ENCODE measurements at regions not wholly inside any gene's neighbourhood (a gene's known extent, or its start where the extent isn't known, plus 50 kb on each side); places are given as distances from the start of the nearest gene placed in this dataset.

DNA sequence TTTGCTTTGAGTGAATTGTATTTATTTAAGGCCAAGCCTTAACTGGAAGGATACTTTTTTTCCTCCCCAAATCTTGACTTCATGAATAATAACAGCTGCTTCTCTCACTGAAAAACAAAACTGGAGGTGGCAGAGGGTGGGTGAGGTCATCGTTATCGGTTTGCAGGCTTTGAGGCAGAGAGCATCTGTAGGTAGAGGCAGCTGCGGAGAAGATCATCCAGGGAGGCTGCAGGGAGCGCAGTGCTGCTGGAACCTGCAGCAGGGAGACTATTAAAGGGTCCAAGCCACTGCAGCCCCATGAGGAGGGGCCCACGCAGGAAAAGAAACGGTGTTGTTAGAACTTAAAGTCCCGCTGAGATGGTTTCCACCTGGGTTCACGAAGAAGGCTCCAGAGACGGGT is 112.1 kb upstream of the SDK1 start:
- ATAC-seq (no peak), DNase-seq (ENCODE audit: low spot score) (no peak)
- Mint-ChIP-seq H3K27ac (no peak overlapping the region), H3K4me3 (no peak overlapping the region), H3K4me1 (peaks cover 24% of the 10 kb centered on the region), H3K36me3 (peaks cover 12% of the 10 kb centered on the region), H3K27me3 (ENCODE audit: low read depth) (0 out of 2 replicates have a peak, but pooled peaks cover 3% of the 10 kb centered on the region), H3K9me3 (peaks cover 13% of the 10 kb centered on the region)
- ChIA-PET CTCF (interaction anchor here (1.5 kb wide), 1 partner anchor 267 kb away, joined by 3 read pairs; no protein-coding TSS in a partner anchor), POLR2A (no interaction called here)
- TF ChIP-seq ZNF423 (CRISPR knock-in tag; IDR thresholded peaks at IDR 0.05) = no peak
- TF ChIP-seq, protein P1, sequence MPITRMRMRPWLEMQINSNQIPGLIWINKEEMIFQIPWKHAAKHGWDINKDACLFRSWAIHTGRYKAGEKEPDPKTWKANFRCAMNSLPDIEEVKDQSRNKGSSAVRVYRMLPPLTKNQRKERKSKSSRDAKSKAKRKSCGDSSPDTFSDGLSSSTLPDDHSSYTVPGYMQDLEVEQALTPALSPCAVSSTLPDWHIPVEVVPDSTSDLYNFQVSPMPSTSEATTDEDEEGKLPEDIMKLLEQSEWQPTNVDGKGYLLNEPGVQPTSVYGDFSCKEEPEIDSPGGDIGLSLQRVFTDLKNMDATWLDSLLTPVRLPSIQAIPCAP (CRISPR knock-in tag; IDR thresholded peaks at IDR 0.05) = no peak
- TF ChIP-seq CREB1 (CRISPR knock-in tag; IDR thresholded peaks at IDR 0.05) = no peak
- no peak for TF ChIP-seq RORB (CRISPR knock-in tag; IDR thresholded peaks at IDR 0.05)
- no peak for TF ChIP-seq ZNF396 (CRISPR knock-in tag; IDR thresholded peaks at IDR 0.05; ENCODE audit: borderline replicate concordance)

DNA sequence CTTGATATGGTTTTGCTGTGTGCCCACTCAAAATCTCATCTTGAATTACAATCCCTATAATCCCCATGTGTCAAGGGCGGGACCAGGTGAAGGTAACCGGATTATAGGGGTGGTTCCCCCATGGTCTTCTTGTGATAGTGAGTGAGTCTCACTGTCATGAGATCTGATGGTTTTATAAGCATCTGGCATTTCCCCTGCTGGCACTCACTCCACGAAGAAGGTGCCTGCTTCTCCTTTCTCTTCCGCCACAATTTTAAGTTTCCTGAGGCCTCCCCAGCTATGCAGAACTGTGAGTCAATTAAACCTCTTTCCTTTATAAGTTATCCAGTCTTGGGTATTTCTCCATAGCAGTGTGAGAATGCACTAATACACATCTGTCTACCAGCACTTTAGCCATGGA is 109.5 kb upstream of the SDK1 start:
- no peak for DNase-seq (ENCODE audit: low spot score)
- peaks cover 50% of the 10 kb centered on the region for H3K4me1 Mint-ChIP-seq
- POLR2A ChIA-PET = no interaction called here
- H3K27me3 Mint-ChIP-seq (ENCODE audit: low read depth) = 0 out of 2 replicates have a peak, but pooled peaks cover 3% of the 10 kb centered on the region
- H3K27ac Mint-ChIP-seq = peak overlapping the region; percentile 53; the same call in 1 of the 2 replicates
- CTCF ChIA-PET = no interaction called here
- H3K4me3 Mint-ChIP-seq = no peak overlapping the region
- peaks cover 21% of the 10 kb centered on the region for H3K9me3 Mint-ChIP-seq
- TF ChIP-seq, protein P2, sequence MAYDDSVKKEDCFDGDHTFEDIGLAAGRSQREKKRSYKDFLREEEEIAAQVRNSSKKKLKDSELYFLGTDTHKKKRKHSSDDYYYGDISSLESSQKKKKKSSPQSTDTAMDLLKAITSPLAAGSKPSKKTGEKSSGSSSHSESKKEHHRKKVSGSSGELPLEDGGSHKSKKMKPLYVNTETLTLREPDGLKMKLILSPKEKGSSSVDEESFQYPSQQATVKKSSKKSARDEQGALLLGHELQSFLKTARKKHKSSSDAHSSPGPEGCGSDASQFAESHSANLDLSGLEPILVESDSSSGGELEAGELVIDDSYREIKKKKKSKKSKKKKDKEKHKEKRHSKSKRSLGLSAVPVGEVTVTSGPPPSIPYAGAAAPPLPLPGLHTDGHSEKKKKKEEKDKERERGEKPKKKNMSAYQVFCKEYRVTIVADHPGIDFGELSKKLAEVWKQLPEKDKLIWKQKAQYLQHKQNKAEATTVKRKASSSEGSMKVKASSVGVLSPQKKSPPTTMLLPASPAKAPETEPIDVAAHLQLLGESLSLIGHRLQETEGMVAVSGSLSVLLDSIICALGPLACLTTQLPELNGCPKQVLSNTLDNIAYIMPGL (CRISPR knock-in tag; IDR thresholded peaks at IDR 0.05) = no peak
- no peak for TF ChIP-seq ELF4 (CRISPR knock-in tag; IDR thresholded peaks at IDR 0.05; ENCODE audit: low read depth)
- peaks cover 18% of the 10 kb centered on the region for H3K36me3 Mint-ChIP-seq
- no peak for ATAC-seq

DNA sequence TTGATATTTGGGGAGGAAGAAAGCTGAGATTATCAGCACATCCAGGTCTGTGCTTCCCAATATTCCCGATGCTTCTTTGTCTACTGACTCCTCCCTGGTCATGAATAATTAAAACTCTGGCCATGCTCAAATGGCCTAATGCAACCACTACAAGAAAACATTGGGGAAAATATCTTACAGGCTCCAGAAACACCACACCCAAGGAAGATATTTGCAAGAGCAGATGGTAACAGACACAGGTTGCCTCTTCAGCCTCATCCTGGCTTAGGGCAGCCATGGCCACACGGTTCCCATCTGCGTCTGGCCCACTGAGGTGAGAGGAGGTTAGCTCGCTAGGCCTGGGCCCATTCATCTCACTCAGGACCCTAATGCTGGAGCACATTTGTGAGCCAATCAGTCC is 108.4 kb upstream of the SDK1 start:
- ATAC-seq (no peak), DNase-seq (ENCODE audit: low spot score) (no peak)
- H3K27ac Mint-ChIP-seq = 0 out of 2 replicates have a peak overlapping the region, but pooled peaks have one; percentile 58
- H3K4me3 Mint-ChIP-seq = no peak overlapping the region
- H3K27me3 Mint-ChIP-seq (ENCODE audit: low read depth) = 0 out of 2 replicates have a peak, but pooled peaks cover 3% of the 10 kb centered on the region
- peaks cover 21% of the 10 kb centered on the region for H3K9me3 Mint-ChIP-seq
- POLR2A ChIA-PET = interaction anchor here (0.6 kb wide), 1 partner anchor 34 kb away, joined by 3 read pairs; no protein-coding TSS in a partner anchor
- CTCF ChIA-PET = no interaction called here
- H3K4me1 Mint-ChIP-seq = peaks cover 60% of the 10 kb centered on the region
- peaks cover 18% of the 10 kb centered on the region for H3K36me3 Mint-ChIP-seq
- TF ChIP-seq ZNF263 (CRISPR knock-in tag; IDR thresholded peaks at IDR 0.05; ENCODE audit: low read depth) = no peak
- no peak for TF ChIP-seq NR1H2 (CRISPR knock-in tag; IDR thresholded peaks at IDR 0.05)
- no peak for TF ChIP-seq SP1 (CRISPR knock-in tag; conservative IDR thresholded peaks at IDR 0.05)
- no peak for TF ChIP-seq TEAD4 (CRISPR knock-in tag; IDR thresholded peaks at IDR 0.05)
- TF ChIP-seq, protein P3, sequence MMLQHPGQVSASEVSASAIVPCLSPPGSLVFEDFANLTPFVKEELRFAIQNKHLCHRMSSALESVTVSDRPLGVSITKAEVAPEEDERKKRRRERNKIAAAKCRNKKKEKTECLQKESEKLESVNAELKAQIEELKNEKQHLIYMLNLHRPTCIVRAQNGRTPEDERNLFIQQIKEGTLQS (CRISPR knock-in tag; conservative IDR thresholded peaks at IDR 0.05) = no peak
- TF ChIP-seq RELA (CRISPR knock-in tag; IDR thresholded peaks at IDR 0.05; ENCODE audit: borderline replicate concordance) = no peak
- TF ChIP-seq, protein P1 (CRISPR knock-in tag; IDR thresholded peaks at IDR 0.05) = no peak
- no peak for TF ChIP-seq NFYB (CRISPR knock-in tag; conservative IDR thresholded peaks at IDR 0.05; ENCODE audit: low read depth)
- TF ChIP-seq, protein P4, sequence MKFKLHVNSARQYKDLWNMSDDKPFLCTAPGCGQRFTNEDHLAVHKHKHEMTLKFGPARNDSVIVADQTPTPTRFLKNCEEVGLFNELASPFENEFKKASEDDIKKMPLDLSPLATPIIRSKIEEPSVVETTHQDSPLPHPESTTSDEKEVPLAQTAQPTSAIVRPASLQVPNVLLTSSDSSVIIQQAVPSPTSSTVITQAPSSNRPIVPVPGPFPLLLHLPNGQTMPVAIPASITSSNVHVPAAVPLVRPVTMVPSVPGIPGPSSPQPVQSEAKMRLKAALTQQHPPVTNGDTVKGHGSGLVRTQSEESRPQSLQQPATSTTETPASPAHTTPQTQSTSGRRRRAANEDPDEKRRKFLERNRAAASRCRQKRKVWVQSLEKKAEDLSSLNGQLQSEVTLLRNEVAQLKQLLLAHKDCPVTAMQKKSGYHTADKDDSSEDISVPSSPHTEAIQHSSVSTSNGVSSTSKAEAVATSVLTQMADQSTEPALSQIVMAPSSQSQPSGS (CRISPR knock-in tag; IDR thresholded peaks at IDR 0.05; ENCODE audit: borderline replicate concordance, low read depth) = no peak
- TF ChIP-seq NFE2L1 (CRISPR knock-in tag; IDR thresholded peaks at IDR 0.05) = no peak
- TF ChIP-seq RORB (CRISPR knock-in tag; IDR thresholded peaks at IDR 0.05) = no peak
- TF ChIP-seq NR3C1 (CRISPR knock-in tag; conservative IDR thresholded peaks at IDR 0.05; ENCODE audit: low read depth) = no peak
- no peak for TF ChIP-seq TP53 (CRISPR knock-in tag; IDR thresholded peaks at IDR 0.05)
- TF ChIP-seq CREM (CRISPR knock-in tag; IDR thresholded peaks at IDR 0.05) = no peak
- TF ChIP-seq, protein P5, sequence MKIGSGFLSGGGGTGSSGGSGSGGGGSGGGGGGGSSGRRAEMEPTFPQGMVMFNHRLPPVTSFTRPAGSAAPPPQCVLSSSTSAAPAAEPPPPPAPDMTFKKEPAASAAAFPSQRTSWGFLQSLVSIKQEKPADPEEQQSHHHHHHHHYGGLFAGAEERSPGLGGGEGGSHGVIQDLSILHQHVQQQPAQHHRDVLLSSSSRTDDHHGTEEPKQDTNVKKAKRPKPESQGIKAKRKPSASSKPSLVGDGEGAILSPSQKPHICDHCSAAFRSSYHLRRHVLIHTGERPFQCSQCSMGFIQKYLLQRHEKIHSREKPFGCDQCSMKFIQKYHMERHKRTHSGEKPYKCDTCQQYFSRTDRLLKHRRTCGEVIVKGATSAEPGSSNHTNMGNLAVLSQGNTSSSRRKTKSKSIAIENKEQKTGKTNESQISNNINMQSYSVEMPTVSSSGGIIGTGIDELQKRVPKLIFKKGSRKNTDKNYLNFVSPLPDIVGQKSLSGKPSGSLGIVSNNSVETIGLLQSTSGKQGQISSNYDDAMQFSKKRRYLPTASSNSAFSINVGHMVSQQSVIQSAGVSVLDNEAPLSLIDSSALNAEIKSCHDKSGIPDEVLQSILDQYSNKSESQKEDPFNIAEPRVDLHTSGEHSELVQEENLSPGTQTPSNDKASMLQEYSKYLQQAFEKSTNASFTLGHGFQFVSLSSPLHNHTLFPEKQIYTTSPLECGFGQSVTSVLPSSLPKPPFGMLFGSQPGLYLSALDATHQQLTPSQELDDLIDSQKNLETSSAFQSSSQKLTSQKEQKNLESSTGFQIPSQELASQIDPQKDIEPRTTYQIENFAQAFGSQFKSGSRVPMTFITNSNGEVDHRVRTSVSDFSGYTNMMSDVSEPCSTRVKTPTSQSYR (CRISPR knock-in tag; IDR thresholded peaks at IDR 0.05) = no peak
- TF ChIP-seq, protein P6, sequence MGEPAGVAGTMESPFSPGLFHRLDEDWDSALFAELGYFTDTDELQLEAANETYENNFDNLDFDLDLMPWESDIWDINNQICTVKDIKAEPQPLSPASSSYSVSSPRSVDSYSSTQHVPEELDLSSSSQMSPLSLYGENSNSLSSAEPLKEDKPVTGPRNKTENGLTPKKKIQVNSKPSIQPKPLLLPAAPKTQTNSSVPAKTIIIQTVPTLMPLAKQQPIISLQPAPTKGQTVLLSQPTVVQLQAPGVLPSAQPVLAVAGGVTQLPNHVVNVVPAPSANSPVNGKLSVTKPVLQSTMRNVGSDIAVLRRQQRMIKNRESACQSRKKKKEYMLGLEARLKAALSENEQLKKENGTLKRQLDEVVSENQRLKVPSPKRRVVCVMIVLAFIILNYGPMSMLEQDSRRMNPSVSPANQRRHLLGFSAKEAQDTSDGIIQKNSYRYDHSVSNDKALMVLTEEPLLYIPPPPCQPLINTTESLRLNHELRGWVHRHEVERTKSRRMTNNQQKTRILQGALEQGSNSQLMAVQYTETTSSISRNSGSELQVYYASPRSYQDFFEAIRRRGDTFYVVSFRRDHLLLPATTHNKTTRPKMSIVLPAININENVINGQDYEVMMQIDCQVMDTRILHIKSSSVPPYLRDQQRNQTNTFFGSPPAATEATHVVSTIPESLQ (CRISPR knock-in tag; IDR thresholded peaks at IDR 0.05) = no peak
- TF ChIP-seq JAZF1 (CRISPR knock-in tag; IDR thresholded peaks at IDR 0.05) = no peak
- no peak for TF ChIP-seq NR2C2 (CRISPR knock-in tag; IDR thresholded peaks at IDR 0.05)
- TF ChIP-seq TEAD1 (CRISPR knock-in tag; IDR thresholded peaks at IDR 0.05) = no peak

Data from WTC11 (cell line).